ENCODE measurements at regions not wholly inside any gene's neighbourhood (a gene's known extent, or its start where the extent isn't known, plus 50 kb on each side); places are given as distances from the start of the nearest gene placed in this dataset.

DNA sequence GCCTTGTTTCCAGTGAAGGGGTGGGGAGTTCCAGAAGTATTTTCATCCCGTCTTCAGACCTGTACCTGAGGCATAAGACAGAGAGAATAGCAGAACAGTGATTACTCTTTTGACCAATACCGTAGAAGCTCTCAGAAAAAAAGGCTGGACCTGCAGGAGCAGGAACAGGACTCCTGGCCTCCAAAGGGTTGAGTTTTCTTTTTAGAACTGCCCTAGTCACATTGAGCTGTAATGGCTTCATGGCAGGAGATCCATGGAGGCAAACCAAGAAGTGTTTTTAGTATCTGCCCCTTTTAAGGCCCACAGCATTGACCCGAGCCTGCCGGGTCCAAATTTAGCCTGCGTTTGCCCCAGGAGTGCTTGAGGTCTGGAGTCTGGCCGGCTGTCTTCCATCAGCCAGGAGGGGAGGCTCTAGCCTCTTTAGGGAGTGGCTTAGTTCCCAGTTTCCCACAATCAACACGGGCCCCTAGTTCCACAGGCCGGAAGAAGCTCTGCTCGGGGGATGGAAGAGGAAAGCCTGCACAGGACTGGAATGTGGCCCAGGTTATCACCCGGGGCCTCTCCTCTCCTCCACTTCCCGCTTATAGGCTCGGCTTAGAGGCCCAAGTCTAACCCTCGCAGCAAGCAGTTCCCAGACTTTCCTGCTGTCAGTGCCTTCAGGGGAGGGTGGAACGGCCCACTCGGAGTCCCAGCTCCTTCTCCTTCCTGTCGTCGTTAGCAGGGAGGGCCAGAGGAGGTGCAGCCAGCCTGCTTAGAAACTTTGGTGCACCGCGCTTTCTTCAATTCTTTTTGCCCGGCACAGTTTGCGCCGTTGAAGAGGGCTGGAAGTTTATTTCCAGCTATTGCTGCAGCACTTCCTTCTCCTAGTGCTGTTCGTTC is 80.7 kb downstream of the C9orf152 start:
- intact Hi-C loops (cut with micrococcal nuclease) = no loop called here
- POLR2A ChIA-PET = interaction anchor here (0.8 to 1.1 kb wide), 2 partner anchors 16 to 17 kb away, joined by 4 read pairs; no protein-coding TSS in a partner anchor
- Mint-ChIP-seq H3K4me1 (ENCODE audit: low read depth) (peaks cover 19% of the 10 kb centered on the region), H3K4me3 (no peak overlapping the region), H3K27ac (peak overlapping the region; percentile 58), H3K9me3 (no peaks in the 10 kb centered on the region), H3K27me3 (no peaks in the 10 kb centered on the region), H3K36me3 (ENCODE audit: low read depth) (no peaks in the 10 kb centered on the region)
- TF ChIP-seq, protein P1, sequence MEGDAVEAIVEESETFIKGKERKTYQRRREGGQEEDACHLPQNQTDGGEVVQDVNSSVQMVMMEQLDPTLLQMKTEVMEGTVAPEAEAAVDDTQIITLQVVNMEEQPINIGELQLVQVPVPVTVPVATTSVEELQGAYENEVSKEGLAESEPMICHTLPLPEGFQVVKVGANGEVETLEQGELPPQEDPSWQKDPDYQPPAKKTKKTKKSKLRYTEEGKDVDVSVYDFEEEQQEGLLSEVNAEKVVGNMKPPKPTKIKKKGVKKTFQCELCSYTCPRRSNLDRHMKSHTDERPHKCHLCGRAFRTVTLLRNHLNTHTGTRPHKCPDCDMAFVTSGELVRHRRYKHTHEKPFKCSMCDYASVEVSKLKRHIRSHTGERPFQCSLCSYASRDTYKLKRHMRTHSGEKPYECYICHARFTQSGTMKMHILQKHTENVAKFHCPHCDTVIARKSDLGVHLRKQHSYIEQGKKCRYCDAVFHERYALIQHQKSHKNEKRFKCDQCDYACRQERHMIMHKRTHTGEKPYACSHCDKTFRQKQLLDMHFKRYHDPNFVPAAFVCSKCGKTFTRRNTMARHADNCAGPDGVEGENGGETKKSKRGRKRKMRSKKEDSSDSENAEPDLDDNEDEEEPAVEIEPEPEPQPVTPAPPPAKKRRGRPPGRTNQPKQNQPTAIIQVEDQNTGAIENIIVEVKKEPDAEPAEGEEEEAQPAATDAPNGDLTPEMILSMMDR (IDR thresholded peaks at IDR 0.05) = no peak
- no peak for ATAC-seq
- no peak for DNase-seq
- CTCF ChIA-PET = interaction anchor here (1.4 kb wide), 1 partner anchor 20 kb away, joined by 5 read pairs; no protein-coding TSS in a partner anchor

DNA sequence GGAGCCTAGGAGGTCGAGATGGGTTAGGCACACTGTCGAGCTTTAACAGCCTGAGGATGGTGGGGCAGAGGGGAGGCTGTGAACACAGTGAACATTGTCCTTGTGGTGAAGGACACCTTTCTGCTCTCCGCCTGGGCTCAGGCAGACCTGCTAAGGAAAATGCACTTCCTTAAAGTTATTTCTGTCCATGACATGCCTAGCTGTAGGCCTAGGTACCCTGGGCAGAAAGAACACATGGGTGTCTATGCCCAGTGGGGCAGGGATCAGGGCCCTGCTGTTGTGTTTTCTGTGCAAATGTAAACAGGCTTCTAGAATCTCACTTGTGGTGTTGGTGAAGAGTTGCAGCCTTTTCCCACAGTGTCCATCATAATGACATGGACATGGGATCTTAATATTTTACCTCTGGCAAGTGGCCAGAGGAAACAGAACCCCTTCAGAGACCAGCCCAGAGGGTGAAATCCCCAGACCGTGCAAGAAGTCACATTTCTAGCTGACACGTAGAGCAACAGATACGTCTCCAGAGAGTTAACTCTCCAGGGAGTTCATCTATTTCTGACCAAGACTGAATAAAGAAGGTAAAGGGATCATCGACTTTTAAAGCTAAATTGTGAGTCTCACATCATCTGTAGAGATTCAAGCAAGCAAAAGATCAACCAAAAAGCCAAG is 79.2 kb downstream of the C9orf152 start:
- no peak overlapping the region for H3K27ac Mint-ChIP-seq
- H3K27me3 Mint-ChIP-seq = no peaks in the 10 kb centered on the region
- TF ChIP-seq, protein P1 (IDR thresholded peaks at IDR 0.05) = no peak
- no peaks in the 10 kb centered on the region for H3K9me3 Mint-ChIP-seq
- intact Hi-C loops (cut with micrococcal nuclease) = no loop called here
- ATAC-seq (no peak), DNase-seq (no peak)
- POLR2A ChIA-PET = interaction anchor here (1.1 kb wide), 1 partner anchor 14 kb away, joined by 4 read pairs; no protein-coding TSS in a partner anchor
- CTCF ChIA-PET = interaction anchor here (0.9 kb wide), 1 partner anchor 226 kb away, joined by 3 read pairs; no protein-coding TSS in a partner anchor
- no peaks in the 10 kb centered on the region for H3K36me3 Mint-ChIP-seq (ENCODE audit: low read depth)
- H3K4me1 Mint-ChIP-seq (ENCODE audit: low read depth) = peaks cover 19% of the 10 kb centered on the region
- no peak overlapping the region for H3K4me3 Mint-ChIP-seq

- intact Hi-C loops (cut with micrococcal nuclease) = no loop called here
- ChIA-PET CTCF (interaction anchor here (0.9 kb wide), 1 partner anchor 226 kb away, joined by 3 read pairs; no protein-coding TSS in a partner anchor), POLR2A (no interaction called here)
- TF ChIP-seq, protein P1 (IDR thresholded peaks at IDR 0.05) = no peak
- no peak overlapping the region for H3K27ac Mint-ChIP-seq
- H3K4me1 Mint-ChIP-seq (ENCODE audit: low read depth) = peaks cover 19% of the 10 kb centered on the region
- no peak overlapping the region for H3K4me3 Mint-ChIP-seq
- no peak for ATAC-seq
- H3K36me3 Mint-ChIP-seq (ENCODE audit: low read depth) = no peaks in the 10 kb centered on the region
- DNase-seq = no peak
- no peaks in the 10 kb centered on the region for H3K9me3 Mint-ChIP-seq
- H3K27me3 Mint-ChIP-seq = no peaks in the 10 kb centered on the region
These were observed 78.5 kb downstream of the C9orf152 start for GRCh38 chr9:110129425-110129824.

- POLR2A ChIA-PET = no interaction called here
- no peaks in the 10 kb centered on the region for H3K27me3 Mint-ChIP-seq
- H3K36me3 Mint-ChIP-seq (ENCODE audit: low read depth) = no peaks in the 10 kb centered on the region
- TF ChIP-seq, protein P1 (IDR thresholded peaks at IDR 0.05) = no peak
- intact Hi-C loops (cut with micrococcal nuclease) = no loop called here
- no peak overlapping the region for H3K4me3 Mint-ChIP-seq
- CTCF ChIA-PET = no interaction called here
- no peak overlapping the region for H3K27ac Mint-ChIP-seq
- DNase-seq (no peak), ATAC-seq (no peak)
- H3K4me1 Mint-ChIP-seq (ENCODE audit: low read depth) = peaks cover 19% of the 10 kb centered on the region
- no peaks in the 10 kb centered on the region for H3K9me3 Mint-ChIP-seq
These were observed 77.7 kb downstream of the C9orf152 start for GRCh38 chr9:110130211-110130610.

Measured in activated CD8-positive, alpha-beta T cell treated with anti-CD3 and anti-CD28 coated beads for 36 hours (primary cell).